Endometrial microvascular endothelial cells (primary cell): ENCODE measurements at regions not wholly inside any gene's neighbourhood (a gene's known extent, or its start where the extent isn't known, plus 50 kb on each side); places are given as distances from the start of the nearest gene placed in this dataset.
"Not testable (repeated sequence)": the region's sequence is repeated elsewhere in the genome, so short reads cannot be mapped to it uniquely, and the experiment has no call there.

Source experiments
- in situ Hi-C: cut with HindIII; loops from 2 replicates; pipeline ENCODE4 v1.10.0; 2017; ENCODE audit warnings: low sequenced_read_pairs, low pct_unique_long_range_greater_than_20kb; ENCODE audit errors: inconsistent ontology term

GRCh38 chr18:43774497-43774896, 497.2 kb upstream of the SYT4 start:
- in situ Hi-C loops = no loop called here

- in situ Hi-C loops = no loop called here
Measured at GRCh38 chr18:43775591-43775990, 498.3 kb upstream of the SYT4 start.

DNA sequence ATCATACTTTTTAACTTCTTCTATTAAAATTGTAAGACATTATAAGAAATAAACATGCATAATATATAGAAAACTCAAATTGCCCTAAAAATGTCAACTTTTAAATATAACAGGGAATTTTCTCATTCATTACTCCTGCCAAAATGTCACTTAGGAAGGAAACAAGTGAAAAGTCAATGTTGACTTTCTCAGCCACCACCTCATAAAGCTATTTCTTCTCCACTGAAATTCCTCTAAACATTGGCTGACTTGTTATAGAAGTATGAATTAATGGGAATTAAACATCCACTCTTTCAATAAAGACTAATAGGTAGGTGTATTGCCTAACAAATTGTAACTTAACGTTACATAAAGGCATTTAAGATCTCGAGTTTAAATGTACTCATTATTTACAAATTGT, 499.7 kb upstream of the SYT4 start:
- in situ Hi-C loops = no loop called here

GRCh38 chr18:43777636-43778304, 500.5 kb upstream of the SYT4 start:
- in situ Hi-C loops = no loop called here

GRCh38 chr18:43780782-43781340, 503.6 kb upstream of the SYT4 start:
- in situ Hi-C loops = no loop called here

GRCh38 chr18:43785158-43785557, 507.9 kb upstream of the SYT4 start:
- in situ Hi-C loops = no loop called here

- in situ Hi-C loops = no loop called here
Measured at GRCh38 chr18:43786893-43787292, 509.6 kb upstream of the SYT4 start.

- in situ Hi-C loops = not testable (repeated sequence)
Measured at GRCh38 chr18:43787721-43788120, 510.4 kb upstream of the SYT4 start.

DNA sequence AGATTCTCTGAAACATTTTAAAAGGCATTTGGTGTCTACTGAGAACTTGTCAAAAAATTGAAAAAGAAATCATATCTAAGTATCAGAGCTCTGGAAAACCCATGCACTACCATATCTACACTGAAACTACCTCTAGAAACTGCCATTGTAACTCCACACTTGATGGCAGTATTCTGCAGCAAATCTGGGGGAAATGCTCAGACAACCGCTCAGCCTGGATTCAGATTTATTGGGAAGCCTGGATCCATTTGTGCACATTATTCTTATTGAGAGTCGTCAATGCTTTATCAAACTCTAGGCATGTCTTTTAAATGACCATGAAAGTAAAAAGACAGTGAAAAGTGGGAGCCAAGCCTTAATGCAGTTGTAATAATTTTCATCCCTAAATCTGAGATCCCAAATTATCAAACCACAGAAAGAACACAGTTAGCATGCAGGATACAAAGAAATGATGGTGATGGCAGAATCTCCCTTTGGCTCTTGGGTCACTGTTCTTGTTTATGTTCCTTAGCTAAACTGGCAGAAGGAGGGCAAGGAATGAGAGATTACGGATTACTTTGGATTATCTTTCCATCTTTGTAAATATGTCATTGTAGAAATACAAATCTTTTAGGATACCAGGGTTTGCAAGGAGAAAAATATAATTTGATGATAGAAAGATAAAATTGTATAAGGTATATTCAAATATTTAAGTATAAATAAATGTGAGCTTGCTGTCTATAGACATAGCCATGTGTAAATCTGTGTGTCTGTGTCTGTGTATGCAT, 512.1 kb upstream of the SYT4 start:
- in situ Hi-C loops = no loop called here

DNA sequence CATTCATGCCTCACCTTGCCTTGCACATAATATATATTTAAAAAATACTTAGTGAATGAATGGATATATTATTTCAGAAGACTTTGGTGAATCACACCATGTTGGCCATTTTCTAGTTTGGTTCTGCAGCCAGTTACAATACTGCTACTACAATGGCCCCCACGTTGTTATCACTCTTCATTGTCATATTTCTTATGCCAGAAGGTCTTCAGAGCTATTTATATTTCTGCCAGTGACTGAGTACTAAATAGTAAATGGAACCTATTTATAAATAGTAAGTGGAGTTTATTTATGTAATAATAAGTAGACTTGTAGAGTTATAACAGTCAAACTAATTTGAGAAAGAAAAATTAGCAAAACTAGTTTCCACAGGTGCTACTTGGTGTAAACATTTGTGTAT, 516.6 kb upstream of the SYT4 start:
- in situ Hi-C loops = no loop called here

DNA sequence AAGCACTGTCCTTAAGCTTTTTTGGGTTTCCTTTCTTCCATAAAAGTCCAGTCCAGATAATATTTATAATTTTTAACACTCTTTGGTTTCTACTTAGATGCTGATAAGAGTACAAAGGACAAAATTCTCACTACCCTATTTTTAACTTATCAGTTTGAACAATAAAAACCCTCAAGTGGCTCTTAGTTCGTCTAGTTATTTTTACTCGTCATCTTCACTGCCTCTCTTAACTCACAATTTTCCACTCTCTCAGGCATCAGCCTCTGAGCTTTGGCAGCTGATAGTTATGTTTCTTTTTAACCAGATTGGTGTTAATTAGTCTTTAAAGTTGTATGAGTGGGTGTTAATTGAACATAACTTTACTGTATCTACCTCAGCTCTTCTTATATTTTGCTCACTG, 517.1 kb upstream of the SYT4 start:
- in situ Hi-C loops = no loop called here

DNA sequence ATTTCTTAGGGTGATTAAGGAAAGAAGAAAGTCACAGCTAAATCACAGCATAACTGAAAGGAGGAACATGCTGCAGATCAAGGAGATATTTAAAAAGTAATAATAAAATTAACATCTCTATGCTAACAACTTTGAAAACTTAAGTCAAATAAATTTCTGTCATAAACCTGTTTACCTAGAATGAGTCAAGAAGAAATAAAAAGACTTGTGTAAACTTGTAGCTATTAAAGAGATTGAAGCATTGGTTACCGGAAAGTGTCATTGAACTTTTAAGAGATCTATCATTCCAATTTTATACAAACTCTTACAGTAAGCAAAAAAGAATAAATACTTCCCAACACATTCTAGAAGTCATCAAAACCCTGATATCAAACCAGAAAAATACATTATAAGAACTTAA, 520.1 kb upstream of the SYT4 start:
- in situ Hi-C loops = no loop called here

DNA sequence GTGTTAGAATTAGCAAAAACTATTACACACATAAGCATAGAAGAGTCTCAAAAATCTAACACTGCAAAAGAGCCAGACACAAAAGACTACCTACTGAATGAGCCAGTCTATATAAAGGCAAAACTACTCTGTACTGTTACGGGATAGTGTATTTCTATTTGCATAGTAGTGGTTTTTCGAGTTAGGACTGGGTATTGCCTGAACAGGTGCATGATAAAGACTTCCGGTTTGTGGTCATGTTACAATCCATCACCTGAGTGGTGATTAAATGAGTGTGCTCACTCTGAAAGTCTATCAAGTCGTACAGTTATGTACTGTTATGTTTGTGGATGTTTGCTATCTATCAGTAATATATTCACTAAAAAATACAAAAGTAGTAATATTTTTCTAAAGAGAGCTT, 523.3 kb upstream of the SYT4 start:
- in situ Hi-C loops = no loop called here

- in situ Hi-C loops = no loop called here
Measured at GRCh38 chr18:43805646-43806194, 528.4 kb upstream of the SYT4 start.

DNA sequence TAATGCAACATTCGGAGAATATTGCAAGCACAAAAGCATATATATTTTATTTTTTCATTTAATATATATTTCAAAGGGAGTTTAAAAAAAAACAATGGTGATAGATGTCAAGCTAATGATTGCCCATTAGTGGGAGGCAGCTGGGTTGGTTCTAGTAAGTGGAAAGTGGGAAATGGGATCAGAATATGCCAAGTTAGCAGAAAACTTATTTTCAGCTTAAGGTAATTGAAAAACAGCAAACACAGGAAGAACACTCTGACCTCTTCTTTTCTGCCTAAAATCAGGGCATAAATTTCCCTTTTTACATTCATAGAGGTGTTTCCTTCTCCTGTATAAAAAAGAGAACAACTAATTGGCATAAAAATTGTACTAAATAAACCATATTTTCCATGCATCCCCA, 535.3 kb upstream of the SYT4 start:
- in situ Hi-C loops = no loop called here

GRCh38 chr18:43819397-43819796, 542.1 kb upstream of the SYT4 start:
- in situ Hi-C loops = no loop called here

- in situ Hi-C loops = no loop called here
Measured at GRCh38 chr18:43819873-43820272, 542.6 kb upstream of the SYT4 start.

DNA sequence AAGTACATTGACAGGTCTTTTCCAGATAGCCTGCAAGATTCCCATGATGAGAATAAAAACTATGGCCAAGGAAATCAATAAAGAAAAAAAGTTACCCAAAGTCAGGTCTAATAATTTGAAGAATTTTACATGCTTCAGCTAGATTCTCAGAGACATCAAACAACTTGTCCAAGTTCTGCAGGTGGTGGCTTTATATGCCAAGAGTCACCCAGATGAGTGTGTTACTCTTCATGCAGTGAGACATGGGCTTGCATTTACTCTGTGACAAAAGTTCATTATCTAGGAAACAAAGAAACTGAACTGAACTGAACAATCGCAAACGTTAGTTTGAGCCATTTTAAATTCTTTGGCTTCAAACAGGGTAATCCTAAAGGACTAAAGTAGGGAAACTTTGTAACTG, 548.5 kb upstream of the SYT4 start:
- in situ Hi-C loops = no loop called here

GRCh38 chr18:43826215-43826614, 548.9 kb upstream of the SYT4 start:
- in situ Hi-C loops = no loop called here

DNA sequence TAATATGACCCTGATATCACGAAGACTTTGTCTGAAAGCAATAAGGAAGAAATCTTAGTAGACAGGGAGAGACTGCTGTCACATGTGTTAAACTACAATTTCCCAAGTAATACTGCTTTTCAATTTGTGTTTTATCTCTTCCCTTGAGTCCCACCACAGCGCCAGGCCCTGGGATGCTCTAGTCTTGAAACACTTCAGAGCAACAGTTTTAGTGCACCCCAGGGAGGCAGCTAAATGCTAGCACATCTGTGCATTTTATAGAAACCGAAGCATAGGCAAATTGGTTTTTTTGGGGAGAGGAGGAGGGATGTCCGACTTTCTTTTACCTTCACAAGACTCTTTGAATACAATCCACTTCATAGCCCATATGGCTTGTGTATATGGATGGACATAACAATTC, 550.0 kb upstream of the SYT4 start:
- in situ Hi-C loops = no loop called here
